WTC11 (cell line): ENCODE measurements at regions not wholly inside any gene's neighbourhood (a gene's known extent, or its start where the extent isn't known, plus 50 kb on each side); places are given as distances from the start of the nearest gene placed in this dataset.

Experiments used
- ATAC-seq: fragments of 200-7000 bp; cut with Tn5 transposase; 2 replicates; pipeline ENCODE4 v1.10.0; 2021; ENCODE audit warnings: mild to moderate bottlenecking, moderate library complexity
- CTCF ChIA-PET: fragments of 300-600 bp; sonication (Branson Sonifier 250); formaldehyde crosslinking; loops from one replicate; lab custom pipeline; 2021; ENCODE audit warnings: antibody characterized with exemption; lab: Charles Lee
- POLR2A ChIA-PET: fragments of 350-600 bp; sonication (Branson Sonifier 250); formaldehyde crosslinking; loops from one replicate; lab custom pipeline; 2021; ENCODE audit warnings: antibody characterized with exemption; lab: Charles Lee
- DNase-seq: peaks from one replicate; pipeline ENCODE4 v3.0.0; 2021; ENCODE audit warnings: low spot score
- H3K27ac Mint-ChIP-seq: 2 replicates; pipeline ENCODE4 v1.8.0; 2021; ENCODE audit warnings: mixed read lengths
- H3K27me3 Mint-ChIP-seq: 2 replicates; pipeline ENCODE4 v1.8.0; 2021; ENCODE audit warnings: low read depth, mild to moderate bottlenecking, moderate library complexity, mixed read lengths
- H3K36me3 Mint-ChIP-seq: 2 replicates; pipeline ENCODE4 v1.8.0; 2021; ENCODE audit warnings: mixed read lengths
- H3K4me1 Mint-ChIP-seq: 2 replicates; pipeline ENCODE4 v1.8.0; 2022; ENCODE audit warnings: mixed read lengths
- H3K4me3 Mint-ChIP-seq: 2 replicates; pipeline ENCODE4 v1.8.0; 2021; ENCODE audit warnings: mild to moderate bottlenecking, moderate library complexity, mixed read lengths
- H3K9me3 Mint-ChIP-seq: 2 replicates; pipeline ENCODE4 v1.8.0; 2021; ENCODE audit warnings: mixed read lengths
- ATF3 ChIP-seq: sonication (generic); formaldehyde crosslinking; conservative IDR thresholded peaks from 2 replicates; pipeline ENCODE4 v1.8.1; 2022; ENCODE audit warnings: mild to moderate bottlenecking, missing genetic modification reagents
- ATF6 ChIP-seq: sonication (generic); formaldehyde crosslinking; IDR thresholded peaks from 2 replicates; pipeline ENCODE4 v1.8.1; 2023; ENCODE audit warnings: mild to moderate bottlenecking, missing genetic modification reagents
- CTCF ChIP-seq: fragments of 200-600 bp; IDR thresholded peaks from 2 replicates; pipeline ENCODE4 v1.8.0; 2022; ENCODE audit warnings: antibody characterized with exemption
- ERG ChIP-seq: fragments of 250-450 bp; sonication (Bioruptor Pico); IDR thresholded peaks from 2 replicates; pipeline ENCODE4 v1.8.0; 2021; ENCODE audit warnings: mild to moderate bottlenecking
- ESRRA ChIP-seq: sonication (generic); formaldehyde crosslinking; IDR thresholded peaks from 2 replicates; pipeline ENCODE4 v1.8.1; 2022; ENCODE audit warnings: mild to moderate bottlenecking, missing genetic modification reagents, borderline replicate concordance
- ETV6 ChIP-seq: sonication (generic); formaldehyde crosslinking; IDR thresholded peaks from 2 replicates; pipeline ENCODE4 v1.8.1; 2022; ENCODE audit warnings: mild to moderate bottlenecking, missing genetic modification reagents
- FOXJ3 ChIP-seq: sonication (generic); formaldehyde crosslinking; IDR thresholded peaks from 2 replicates; pipeline ENCODE4 v1.9.0; 2021; ENCODE audit warnings: missing genetic modification reagents, mild to moderate bottlenecking, borderline replicate concordance
- FOXP1 ChIP-seq: sonication (generic); formaldehyde crosslinking; IDR thresholded peaks from 2 replicates; pipeline ENCODE4 v1.8.0; 2022; ENCODE audit warnings: missing genetic modification reagents, mild to moderate bottlenecking, moderate library complexity, borderline replicate concordance
- GABPB1 ChIP-seq: sonication (generic); formaldehyde crosslinking; IDR thresholded peaks from 2 replicates; pipeline ENCODE4 v1.8.1; 2023; ENCODE audit warnings: mild to moderate bottlenecking, missing genetic modification reagents
- HMGXB4 ChIP-seq: sonication (generic); formaldehyde crosslinking; IDR thresholded peaks from 2 replicates; pipeline ENCODE4 v1.8.1; 2023; ENCODE audit warnings: mild to moderate bottlenecking, moderate library complexity, missing genetic modification reagents
- MYBL2 ChIP-seq: sonication (generic); formaldehyde crosslinking; IDR thresholded peaks from 2 replicates; pipeline ENCODE4 v1.8.1; 2023; ENCODE audit warnings: mild to moderate bottlenecking, moderate library complexity, missing genetic modification reagents
- NFE2L1 ChIP-seq: sonication (generic); formaldehyde crosslinking; IDR thresholded peaks from 2 replicates; pipeline ENCODE4 v1.8.1; 2023; ENCODE audit warnings: missing genetic modification reagents
- NR2C2 ChIP-seq: sonication (generic); formaldehyde crosslinking; IDR thresholded peaks from 2 replicates; pipeline ENCODE4 v1.8.0; 2022; ENCODE audit warnings: mild to moderate bottlenecking, missing genetic modification reagents
- PRRX2 ChIP-seq: fragments of 250-450 bp; sonication (Bioruptor Pico); IDR thresholded peaks from 2 replicates; pipeline ENCODE4 v1.8.0; 2021; ENCODE audit warnings: mild to moderate bottlenecking
- USF1 ChIP-seq: sonication (generic); formaldehyde crosslinking; IDR thresholded peaks from 2 replicates; pipeline ENCODE4 v1.8.0; 2022; ENCODE audit warnings: mild to moderate bottlenecking, missing genetic modification reagents
- ZNF121 ChIP-seq: sonication (generic); formaldehyde crosslinking; IDR thresholded peaks from 2 replicates; pipeline ENCODE4 v1.8.0; 2023; ENCODE audit warnings: missing genetic modification reagents
- ZNF317 ChIP-seq: sonication (generic); formaldehyde crosslinking; IDR thresholded peaks from 2 replicates; pipeline ENCODE4 v1.8.1; 2023; ENCODE audit warnings: low read depth, mild to moderate bottlenecking, moderate library complexity, missing genetic modification reagents, borderline replicate concordance
- ZSCAN18 ChIP-seq: fragments of 250-450 bp; sonication (Bioruptor Pico); IDR thresholded peaks from 2 replicates; pipeline ENCODE4 v2.1.2; 2022; ENCODE audit warnings: mild to moderate bottlenecking, moderate library complexity

GRCh38 chr18:25915907-25916306 lies 174.5 kb downstream of the SS18 start:
- H3K4me1 Mint-ChIP-seq, result no peaks in the 10 kb centered on the region
- TF ChIP-seq NR2C2 (CRISPR knock-in tag) (no peak), ATF3 (no peak), NFE2L1 (no peak), PRRX2 (CRISPR knock-in tag) (no peak), HMGXB4 (CRISPR knock-in tag) (no peak), GABPB1 (CRISPR knock-in tag) (no peak), CTCF (0 out of 2 replicates have a peak, but pooled peaks have one; percentile 12), FOXP1 (CRISPR knock-in tag) (no peak)
- TF ChIP-seq, all 79 proteins: peak for 1
- DNase-seq (no peak), ATAC-seq (peak; percentile 30; the same call in 1 of the 2 replicates)
- H3K27ac Mint-ChIP-seq, result no peak overlapping the region
- ChIA-PET CTCF (interaction anchor here (0.5 kb wide), 1 partner anchor 41 kb away, joined by 3 read pairs; no protein-coding TSS in a partner anchor), POLR2A (no interaction called here)
- H3K9me3 Mint-ChIP-seq, result no peaks in the 10 kb centered on the region
- H3K4me3 Mint-ChIP-seq, result no peak overlapping the region
- H3K36me3 Mint-ChIP-seq, result no peaks in the 10 kb centered on the region
- no peaks in the 10 kb centered on the region for H3K27me3 Mint-ChIP-seq

- H3K27ac Mint-ChIP-seq, result no peak overlapping the region
- H3K27me3 Mint-ChIP-seq, result no peaks in the 10 kb centered on the region; the same call in 1 of the 2 replicates
- H3K36me3 Mint-ChIP-seq, result no peaks in the 10 kb centered on the region; the same call in 1 of the 2 replicates
- H3K4me3 Mint-ChIP-seq, result no peak overlapping the region
- peaks cover 9% of the 10 kb centered on the region for H3K9me3 Mint-ChIP-seq
- ChIA-PET CTCF (interaction anchor here (1.3 kb wide), 1 partner anchor 22 kb away, joined by 5 read pairs; no protein-coding TSS in a partner anchor), POLR2A (no interaction called here)
- DNase-seq (no peak), ATAC-seq (no peak)
- H3K4me1 Mint-ChIP-seq, result peaks cover 11% of the 10 kb centered on the region
- no peak for TF ChIP-seq ETV6
- no peak for TF ChIP-seq ZSCAN18 (CRISPR knock-in tag)
- TF ChIP-seq ESRRA (CRISPR knock-in tag), result no peak
These were observed 191.4 kb downstream of the SS18 start for GRCh38 chr18:25898965-25899364.

- H3K9me3 Mint-ChIP-seq, result peaks cover 7% of the 10 kb centered on the region
- no peak for ATAC-seq
- CTCF ChIA-PET, result interaction anchor here (0.7 to 1.7 kb wide), 2 partner anchors 22 to 27 kb away, joined by 3 to 5 read pairs; no protein-coding TSS in a partner anchor
- POLR2A ChIA-PET, result no interaction called here
- no peak overlapping the region for H3K27ac Mint-ChIP-seq
- H3K27me3 Mint-ChIP-seq, result no peaks in the 10 kb centered on the region; the same call in 1 of the 2 replicates
- no peak overlapping the region for H3K4me3 Mint-ChIP-seq
- no peak for DNase-seq
- no peaks in the 10 kb centered on the region; the same call in 1 of the 2 replicates for H3K36me3 Mint-ChIP-seq
- peaks cover 11% of the 10 kb centered on the region for H3K4me1 Mint-ChIP-seq
- no peak for TF ChIP-seq USF1 (CRISPR knock-in tag)
- TF ChIP-seq ZNF121, result no peak
- no peak for TF ChIP-seq MYBL2 (CRISPR knock-in tag)
- TF ChIP-seq HMGXB4 (CRISPR knock-in tag), result no peak
- no peak for TF ChIP-seq ATF6
- no peak for TF ChIP-seq FOXP1 (CRISPR knock-in tag)
- TF ChIP-seq ZNF317 (CRISPR knock-in tag), result no peak
- no peak for TF ChIP-seq CTCF
- TF ChIP-seq ERG (CRISPR knock-in tag), result no peak
- no peak for TF ChIP-seq FOXJ3 (CRISPR knock-in tag)
These were observed 193.5 kb downstream of the SS18 start for GRCh38 chr18:25896956-25897355.
